IMR-90 (cell line): ENCODE measurements at regions not wholly inside any gene's neighbourhood (a gene's known extent, or its start where the extent isn't known, plus 50 kb on each side); places are given as distances from the start of the nearest gene placed in this dataset.

Experiments
- ATAC-seq: fragments of 200-7000 bp; cut with Tn5 transposase; 2 replicates; pipeline ENCODE4 v1.9.1; 2020; ENCODE audit warnings: low read depth, mild to moderate bottlenecking, moderate library complexity
- BruUV-seq: library from RNA; stranded (reverse); fragments of 400-500 nt; replicated peaks from 2 replicates; lab custom pipeline; 2021; lab: Mats Ljungman, UMichigan
- CTCF ChIA-PET: fragments of 300-600 bp; formaldehyde crosslinking; extraction: SDS; loops from one replicate; lab custom pipeline; 2021; ENCODE audit warnings: antibody characterized with exemption; lab: Yijun Ruan, JAX
- POLR2A ChIA-PET: fragments of 300-600 bp; sonication (Branson Sonifier 250); formaldehyde crosslinking; loops from one replicate; lab custom pipeline; 2022; ENCODE audit warnings: antibody characterized with exemption; ENCODE audit not compliant: unreplicated experiment; lab: Charles Lee
- DNase-seq: peaks from one replicate; pipeline ENCODE4 v3.0.0; 2013
- H2AFZ ChIP-seq: replicated peaks from 2 replicates; pipeline ENCODE3; 2013; ENCODE audit warnings: low read length, mild to moderate bottlenecking; ENCODE audit not compliant: poor library complexity
- H2AK5ac ChIP-seq: 2 replicates; pipeline ENCODE4 v1.6.1; 2013; ENCODE audit warnings: low read depth, low read length, inconsistent platforms
- H2AK9ac ChIP-seq: replicated peaks from 2 replicates; pipeline ENCODE3; 2013; ENCODE audit warnings: mild to moderate bottlenecking, low read depth, low read length, moderate library complexity; ENCODE audit not compliant: poor library complexity
- H2BK120ac ChIP-seq: 2 replicates; pipeline ENCODE4 v1.6.1; 2013; ENCODE audit warnings: low read depth, low read length, inconsistent platforms
- H2BK15ac ChIP-seq: 3 replicates; pipeline ENCODE4 v1.6.1; 2013; ENCODE audit warnings: low read depth, low read length, inconsistent platforms
- H2BK20ac ChIP-seq: 2 replicates; pipeline ENCODE4 v1.6.1; 2013; ENCODE audit warnings: low read depth, mild to moderate bottlenecking, inconsistent platforms, low read length, moderate library complexity
- H2BK5ac ChIP-seq: 2 replicates; pipeline ENCODE4 v1.6.1; 2013; ENCODE audit warnings: mild to moderate bottlenecking, low read depth, low read length, inconsistent platforms; ENCODE audit not compliant: poor library complexity, severe bottlenecking
- H3K14ac ChIP-seq: replicated peaks from 2 replicates; pipeline ENCODE4 v1.6.1; 2013; ENCODE audit warnings: low read depth, low read length, inconsistent platforms
- H3K18ac ChIP-seq: 2 replicates; pipeline ENCODE4 v1.6.1; 2013; ENCODE audit warnings: low read depth, low read length, control low read depth
- H3K23ac ChIP-seq: 2 replicates; pipeline ENCODE4 v1.6.1; 2013; ENCODE audit warnings: low read depth, low read length, inconsistent platforms
- H3K27ac ChIP-seq: 2 replicates; pipeline ENCODE4 v1.5.1; 2013; ENCODE audit warnings: mild to moderate bottlenecking, control low read depth, low read length; ENCODE audit not compliant: insufficient read depth
- H3K27me3 ChIP-seq: 2 replicates; pipeline ENCODE4 v1.6.1; 2013; ENCODE audit warnings: low read length; ENCODE audit not compliant: control insufficient read depth, insufficient read depth
- H3K36me3 ChIP-seq: 2 replicates; pipeline ENCODE4 v1.6.1; 2013; ENCODE audit warnings: low read length, mixed read lengths; ENCODE audit not compliant: control insufficient read depth, insufficient read depth
- H3K4ac ChIP-seq: 2 replicates; pipeline ENCODE4 v1.6.1; 2013; ENCODE audit warnings: low read depth, low read length, inconsistent platforms
- H3K4me1 ChIP-seq: 2 replicates; pipeline ENCODE4 v1.6.1; 2013; ENCODE audit warnings: low read length, mixed read lengths; ENCODE audit not compliant: control insufficient read depth, insufficient read depth
- H3K4me2 ChIP-seq: 2 replicates; pipeline ENCODE4 v1.6.1; 2013; ENCODE audit warnings: low read depth, mild to moderate bottlenecking, control low read depth, low read length, moderate library complexity
- H3K4me3 ChIP-seq: 2 replicates; pipeline ENCODE4 v1.5.1; 2013; ENCODE audit warnings: low read depth, mild to moderate bottlenecking, control low read depth, low read length, moderate library complexity; ENCODE audit not compliant: insufficient read depth
- H3K56ac ChIP-seq: 2 replicates; pipeline ENCODE4 v1.6.1; 2013; ENCODE audit warnings: low read length, inconsistent platforms; ENCODE audit not compliant: insufficient read depth; ENCODE audit errors: extremely low read depth
- H3K79me1 ChIP-seq, 2 experiments: 2 replicates each; pipeline ENCODE4 v1.6.1; 2013; ENCODE audit warnings: low read length in 2 of 2, inconsistent platforms in 1 of 2, low read depth in 1 of 2
- H3K9ac ChIP-seq: 2 replicates; pipeline ENCODE4 v1.6.1; 2013; ENCODE audit warnings: low read depth, low read length, control low read depth
- H3K9me1 ChIP-seq: 2 replicates; pipeline ENCODE4 v1.6.1; 2013; ENCODE audit warnings: low read length, inconsistent platforms; ENCODE audit not compliant: insufficient read depth
- H3K9me3 ChIP-seq: 2 replicates; pipeline ENCODE4 v1.6.1; 2013; ENCODE audit warnings: low read length; ENCODE audit not compliant: control insufficient read depth, insufficient read depth
- H4K20me1 ChIP-seq: 2 replicates; pipeline ENCODE4 v1.6.1; 2013; ENCODE audit warnings: low read length, inconsistent platforms; ENCODE audit not compliant: insufficient read depth
- H4K5ac ChIP-seq: 2 replicates; pipeline ENCODE4 v1.6.1; 2013; ENCODE audit warnings: mild to moderate bottlenecking, low read depth, low read length, control low read depth
- H4K8ac ChIP-seq, 2 experiments: 2 replicates each; pipeline ENCODE4 v1.6.1; 2013; ENCODE audit warnings: low read depth in 2 of 2, low read length in 2 of 2, control low read depth in 1 of 2, inconsistent platforms in 1 of 2
- H4K91ac ChIP-seq: 2 replicates; pipeline ENCODE4 v1.6.1; 2013; ENCODE audit warnings: low read depth, low read length, inconsistent platforms; ENCODE audit not compliant: insufficient read depth
- CEBPB ChIP-seq: IDR thresholded peaks from 2 replicates; pipeline ENCODE4 v1.6.1; 2012; ENCODE audit warnings: low read depth, low read length, improper control_type of control experiment
- CHD1 ChIP-seq: IDR thresholded peaks from 2 replicates; pipeline ENCODE4 v1.6.1; 2012; ENCODE audit warnings: low read depth, low read length, improper control_type of control experiment
- CTCF ChIP-seq: conservative IDR thresholded peaks from 2 replicates; pipeline ENCODE4 v1.5.1; 2012; ENCODE audit warnings: mild to moderate bottlenecking, low read depth, low read length, improper control_type of control experiment
- ELK1 ChIP-seq: fragments of 150-350 bp; IDR thresholded peaks from 2 replicates; pipeline ENCODE4 v1.6.1; 2016; ENCODE audit warnings: low read depth, mild to moderate bottlenecking, low read length, moderate library complexity, borderline replicate concordance
- MAFK ChIP-seq: IDR thresholded peaks from 2 replicates; pipeline ENCODE4 v1.6.1; 2012; ENCODE audit warnings: low read depth, low read length, improper control_type of control experiment
- MAZ ChIP-seq: IDR thresholded peaks from 2 replicates; pipeline ENCODE4 v1.6.1; 2012; ENCODE audit warnings: low read depth, mild to moderate bottlenecking, low read length, improper control_type of control experiment, moderate library complexity, borderline replicate concordance
- MXI1 ChIP-seq: IDR thresholded peaks from 2 replicates; pipeline ENCODE4 v1.6.1; 2012; ENCODE audit warnings: low read depth, mild to moderate bottlenecking, low read length, moderate library complexity, borderline replicate concordance
- NFE2L2 ChIP-seq: fragments of 150-350 bp; IDR thresholded peaks from 2 replicates; pipeline ENCODE4 v1.6.1; 2016; ENCODE audit warnings: low read depth, mild to moderate bottlenecking, low read length
- POLR2A ChIP-seq: IDR thresholded peaks from 2 replicates; pipeline ENCODE4 v1.6.1; 2012; ENCODE audit warnings: mild to moderate bottlenecking, low read depth, low read length
- RAD21 ChIP-seq: IDR thresholded peaks from 2 replicates; pipeline ENCODE4 v1.6.1; 2012; ENCODE audit warnings: low read length, improper control_type of control experiment
- RCOR1 ChIP-seq: IDR thresholded peaks from 2 replicates; pipeline ENCODE4 v1.6.1; 2012; ENCODE audit warnings: mild to moderate bottlenecking, low read length, improper control_type of control experiment; ENCODE audit not compliant: insufficient replicate concordance
- WGBS, 2 experiments: methylation state at CpG; one replicate each; pipeline versions ENCODE4 v1.1.5 to v1.1.7; 2013; ENCODE audit warnings: missing lambda C conversion rate in 2 of 2; ENCODE audit not compliant: insufficient read length in 1 of 2; ENCODE audit errors: extremely low coverage in 2 of 2; 5-methylcytosine and 5-hydroxymethylcytosine counted together
- dilution Hi-C: fragments of 300-500 bp; cut with HindIII; formaldehyde crosslinking; loops from one replicate; pipeline ENCODE4 v1.14.3; 2018; ENCODE audit warnings: low sequenced_read_pairs; ENCODE audit not compliant: unreplicated experiment
- in situ Hi-C: fragments of 300-500 bp; cut with MboI; formaldehyde crosslinking; loops from 3 replicates; pipeline ENCODE4 v1.14.3; 2019; ENCODE audit warnings: low sequenced_read_pairs, inconsistent platforms, mixed read lengths
- intact Hi-C: fragments of 100-400 bp; cut with micrococcal nuclease; formaldehyde crosslinking; loops from 2 replicates; pipeline ENCODE4 v1.10.0; 2022
- TF ChIP-seq, protein P1 (sequence below): fragments of 150-350 bp; IDR thresholded peaks from 2 replicates; pipeline ENCODE4 v1.6.1; 2017; ENCODE audit warnings: mild to moderate bottlenecking, antibody characterized with exemption, low read length, low read depth

- Histone ChIP-seq H3K14ac (no peak overlapping the region), H3K4me2 (no peak overlapping the region), H3K9me3 (no peaks in the 10 kb centered on the region; the same call in 1 of the 2 replicates), H3K4me1 (no peaks in the 10 kb centered on the region), H3K27me3 (peaks cover 3% of the 10 kb centered on the region; the same call in 1 of the 2 replicates), H4K5ac (no peak overlapping the region), H4K8ac (no peak overlapping the region), H2BK5ac (no peak overlapping the region), H2AK9ac (no peak overlapping the region), H3K27ac (no peak overlapping the region), H4K20me1 (no peaks in the 10 kb centered on the region), H2BK120ac (no peak overlapping the region), H3K36me3 (no peaks in the 10 kb centered on the region), H3K9me1 (no peaks in the 10 kb centered on the region), H2BK15ac (no peak overlapping the region), H3K9ac (no peak overlapping the region), H2BK20ac (no peak overlapping the region), H3K79me1 (no peaks in the 10 kb centered on the region), H3K23ac (no peak overlapping the region), H2AFZ (no peak overlapping the region), H3K18ac (no peak overlapping the region), H2AK5ac (no peak overlapping the region), H3K4ac (no peak overlapping the region), H3K56ac (no peak overlapping the region), H3K4me3 (no peak overlapping the region), H4K91ac (no peak overlapping the region)
- CTCF ChIA-PET, result no interaction called here
- TF ChIP-seq NFE2L2, result no peak
- TF ChIP-seq MAZ, result no peak
- TF ChIP-seq ELK1, result no peak
- no peak for TF ChIP-seq POLR2A
- no peak for TF ChIP-seq CHD1
- no peak for TF ChIP-seq MAFK
- TF ChIP-seq CTCF, result no peak
- TF ChIP-seq, protein P1, sequence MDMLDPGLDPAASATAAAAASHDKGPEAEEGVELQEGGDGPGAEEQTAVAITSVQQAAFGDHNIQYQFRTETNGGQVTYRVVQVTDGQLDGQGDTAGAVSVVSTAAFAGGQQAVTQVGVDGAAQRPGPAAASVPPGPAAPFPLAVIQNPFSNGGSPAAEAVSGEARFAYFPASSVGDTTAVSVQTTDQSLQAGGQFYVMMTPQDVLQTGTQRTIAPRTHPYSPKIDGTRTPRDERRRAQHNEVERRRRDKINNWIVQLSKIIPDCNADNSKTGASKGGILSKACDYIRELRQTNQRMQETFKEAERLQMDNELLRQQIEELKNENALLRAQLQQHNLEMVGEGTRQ, result no peak
- no peak for TF ChIP-seq RCOR1
- TF ChIP-seq CEBPB, result no peak
- no peak for TF ChIP-seq RAD21
- TF ChIP-seq MXI1, result no peak
- in situ Hi-C loops (no loop called here), dilution Hi-C loops (no loop called here), intact Hi-C loops (no loop called here)
- DNase-seq (no peak), ATAC-seq (no peak)
- POLR2A ChIA-PET, result no interaction called here
- no TSS peak for BruUV-seq
- WGBS, 2 experiments, result no CpG with 5 or more reads among the region's 11 CpGs
Measured at GRCh38 chr9:16153221-16153620, 600.4 kb downstream of the CCDC171 start.
